ENCODE measurements at regions not wholly inside any gene's neighbourhood (a gene's known extent, or its start where the extent isn't known, plus 50 kb on each side); places are given as distances from the start of the nearest gene placed in this dataset.

DNA sequence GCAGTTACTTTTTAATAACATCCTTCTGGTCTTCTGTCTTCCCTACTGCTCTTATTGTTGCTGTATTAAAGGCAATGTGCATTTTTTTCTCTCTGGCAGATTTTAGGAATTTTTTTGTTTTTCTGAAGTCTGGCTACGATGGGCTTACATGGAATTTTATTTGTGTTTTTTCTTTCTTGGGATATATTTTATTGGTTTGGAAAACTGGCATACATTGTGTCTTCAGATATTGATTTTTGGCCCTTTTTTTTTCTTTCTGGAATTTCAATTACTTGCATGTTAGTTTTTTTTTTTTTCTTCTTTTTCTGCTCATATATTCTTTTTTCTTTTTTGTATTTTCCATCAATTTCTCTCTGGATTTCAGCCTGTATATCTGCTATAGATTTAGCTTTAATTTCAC lies 442.1 kb upstream of the TRIB2 start:
- Histone ChIP-seq H3K4me3 (no peak overlapping the region), H3K36me3 (no peaks in the 10 kb centered on the region), H3K9me3 (no peaks in the 10 kb centered on the region), H3K27ac (no peak overlapping the region), H3K27me3 (no peaks in the 10 kb centered on the region), H3K4me1 (no peaks in the 10 kb centered on the region)
- TF ChIP-seq POLR2A (IDR thresholded peaks at IDR 0.05): no peak
- TF ChIP-seq, protein P1, sequence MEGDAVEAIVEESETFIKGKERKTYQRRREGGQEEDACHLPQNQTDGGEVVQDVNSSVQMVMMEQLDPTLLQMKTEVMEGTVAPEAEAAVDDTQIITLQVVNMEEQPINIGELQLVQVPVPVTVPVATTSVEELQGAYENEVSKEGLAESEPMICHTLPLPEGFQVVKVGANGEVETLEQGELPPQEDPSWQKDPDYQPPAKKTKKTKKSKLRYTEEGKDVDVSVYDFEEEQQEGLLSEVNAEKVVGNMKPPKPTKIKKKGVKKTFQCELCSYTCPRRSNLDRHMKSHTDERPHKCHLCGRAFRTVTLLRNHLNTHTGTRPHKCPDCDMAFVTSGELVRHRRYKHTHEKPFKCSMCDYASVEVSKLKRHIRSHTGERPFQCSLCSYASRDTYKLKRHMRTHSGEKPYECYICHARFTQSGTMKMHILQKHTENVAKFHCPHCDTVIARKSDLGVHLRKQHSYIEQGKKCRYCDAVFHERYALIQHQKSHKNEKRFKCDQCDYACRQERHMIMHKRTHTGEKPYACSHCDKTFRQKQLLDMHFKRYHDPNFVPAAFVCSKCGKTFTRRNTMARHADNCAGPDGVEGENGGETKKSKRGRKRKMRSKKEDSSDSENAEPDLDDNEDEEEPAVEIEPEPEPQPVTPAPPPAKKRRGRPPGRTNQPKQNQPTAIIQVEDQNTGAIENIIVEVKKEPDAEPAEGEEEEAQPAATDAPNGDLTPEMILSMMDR (IDR thresholded peaks at IDR 0.05): no peak
- no peak for DNase-seq

DNA sequence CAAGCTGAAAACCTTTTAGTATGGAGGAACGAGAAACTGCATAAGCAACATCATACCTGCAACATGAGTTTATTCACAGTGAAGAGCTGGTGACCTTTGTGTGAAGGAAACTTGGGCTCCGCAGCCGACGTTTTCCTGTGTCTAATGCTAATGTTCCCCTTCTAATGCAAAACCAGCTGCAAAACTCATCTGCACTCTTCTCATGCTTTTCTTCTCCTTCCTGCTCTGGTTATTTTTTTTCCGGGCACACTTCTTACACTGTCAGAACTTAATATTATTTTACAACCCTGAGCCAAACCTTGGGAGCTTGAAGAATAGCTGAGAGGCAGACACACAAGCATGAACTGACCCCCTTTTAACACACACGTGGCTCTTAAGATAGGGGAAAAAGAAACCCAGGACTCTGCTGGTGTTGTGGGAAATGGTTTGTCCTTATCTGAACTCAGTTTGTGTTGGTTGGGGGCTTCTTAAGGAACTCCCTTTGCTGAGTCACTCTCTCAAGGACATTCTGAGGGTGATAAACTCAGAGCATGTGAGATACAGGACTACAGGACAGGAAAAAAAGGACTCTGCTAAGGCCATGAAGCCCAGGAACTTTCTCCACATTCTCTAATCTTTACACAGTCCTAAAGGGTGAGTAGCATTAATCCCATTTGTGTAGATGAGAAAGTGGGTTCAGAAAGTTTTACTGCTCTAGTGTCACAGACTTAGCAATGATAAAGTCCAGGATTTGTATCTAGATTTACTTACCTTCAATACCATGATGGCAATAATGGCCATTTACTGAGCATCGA lies 439.3 kb upstream of the TRIB2 start:
- DNase-seq: no peak
- TF ChIP-seq POLR2A (IDR thresholded peaks at IDR 0.05): no peak
- TF ChIP-seq, protein P1 (IDR thresholded peaks at IDR 0.05): no peak

DNA sequence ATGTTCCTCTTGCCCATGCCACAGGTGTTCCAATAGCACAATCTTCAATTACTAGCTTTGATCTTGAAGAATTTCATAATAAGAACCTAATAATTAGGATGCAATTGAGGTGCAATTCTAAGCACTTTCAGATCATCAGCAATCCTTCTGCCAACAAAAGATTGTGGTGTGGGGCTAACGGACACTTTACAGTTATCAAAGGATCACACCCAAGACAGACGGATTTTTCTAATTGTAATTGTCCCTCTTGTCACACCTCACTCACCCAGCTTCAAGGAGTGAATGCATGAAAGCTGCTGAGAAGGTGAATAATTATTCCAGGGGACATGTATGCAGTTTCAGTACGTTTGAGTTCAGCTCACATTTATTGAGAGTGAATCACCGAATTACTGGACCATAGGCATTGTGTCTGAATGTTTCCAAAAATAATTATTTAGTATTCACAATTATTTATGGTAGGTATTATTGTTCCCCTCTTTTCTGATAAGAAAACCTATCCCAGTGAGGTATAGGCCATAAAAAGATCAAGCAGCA lies 438.5 kb upstream of the TRIB2 start:
- no peaks in the 10 kb centered on the region for H3K27me3 ChIP-seq
- no peak for TF ChIP-seq POLR2A (IDR thresholded peaks at IDR 0.05)
- TF ChIP-seq, protein P1 (IDR thresholded peaks at IDR 0.05): no peak
- H3K36me3 ChIP-seq: no peaks in the 10 kb centered on the region
- H3K4me3 ChIP-seq: no peak overlapping the region
- no peak overlapping the region for H3K27ac ChIP-seq
- no peak for DNase-seq
- H3K4me1 ChIP-seq: no peaks in the 10 kb centered on the region
- H3K9me3 ChIP-seq: no peaks in the 10 kb centered on the region

More for the DNA sequence above, 439.3 kb upstream of the TRIB2 start:
- no peaks in the 10 kb centered on the region for H3K9me3 ChIP-seq
- no peaks in the 10 kb centered on the region for H3K4me1 ChIP-seq
- no peaks in the 10 kb centered on the region for H3K27me3 ChIP-seq
- H3K27ac ChIP-seq: no peak overlapping the region
- H3K36me3 ChIP-seq: no peaks in the 10 kb centered on the region
- no peak overlapping the region for H3K4me3 ChIP-seq

DNA sequence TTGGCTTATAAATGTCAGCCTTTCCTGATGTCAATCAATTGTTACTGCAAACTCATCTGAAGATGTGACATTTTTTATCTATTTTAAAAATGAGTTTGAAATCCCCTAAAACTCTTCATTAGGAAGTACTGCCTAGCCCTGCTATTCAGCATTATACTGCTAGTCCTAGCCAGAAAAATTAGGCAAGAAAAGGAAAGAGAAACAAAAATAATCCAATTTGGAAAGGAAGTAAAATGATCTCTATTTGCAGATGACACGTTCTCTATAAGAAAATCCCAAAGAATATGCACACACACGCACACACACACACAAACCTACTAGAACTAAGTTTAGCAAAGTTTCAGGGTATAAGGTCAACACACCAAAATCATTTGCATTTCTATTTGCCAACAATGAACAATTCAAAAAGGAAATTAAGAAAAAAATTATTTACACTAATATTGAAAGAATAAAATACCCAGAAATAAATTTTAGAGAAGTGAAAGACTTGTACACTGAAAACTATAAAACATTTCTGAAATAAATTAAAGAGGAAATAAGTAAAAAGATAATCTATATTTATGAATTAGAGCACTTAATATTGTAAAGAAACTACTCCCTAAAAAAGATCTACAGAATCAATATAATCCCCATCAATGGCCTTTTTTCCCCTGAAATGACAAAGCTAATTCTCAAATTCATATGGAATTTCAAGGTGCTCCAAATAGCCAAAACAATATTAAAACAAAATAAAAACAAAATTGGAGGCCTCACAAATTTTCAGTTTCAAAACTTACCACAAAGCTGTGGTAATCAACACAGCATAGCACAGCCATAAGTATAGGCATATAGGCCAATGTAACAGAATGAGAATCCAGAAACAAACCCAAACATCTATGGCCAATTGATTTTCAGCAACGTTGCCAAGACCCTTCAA lies 433.7 kb upstream of the TRIB2 start:
- Histone ChIP-seq H3K27ac (no peak overlapping the region), H3K27me3 (no peaks in the 10 kb centered on the region), H3K9me3 (no peaks in the 10 kb centered on the region), H3K4me1 (peaks cover 0 to 4% (median 0%) of the 10 kb centered on the region in 4 donors), H3K36me3 (no peaks in the 10 kb centered on the region), H3K4me3 (no peak overlapping the region)
- DNase-seq: no peak
- TF ChIP-seq POLR2A (IDR thresholded peaks at IDR 0.05): no peak
- TF ChIP-seq, protein P1 (IDR thresholded peaks at IDR 0.05): no peak

DNA sequence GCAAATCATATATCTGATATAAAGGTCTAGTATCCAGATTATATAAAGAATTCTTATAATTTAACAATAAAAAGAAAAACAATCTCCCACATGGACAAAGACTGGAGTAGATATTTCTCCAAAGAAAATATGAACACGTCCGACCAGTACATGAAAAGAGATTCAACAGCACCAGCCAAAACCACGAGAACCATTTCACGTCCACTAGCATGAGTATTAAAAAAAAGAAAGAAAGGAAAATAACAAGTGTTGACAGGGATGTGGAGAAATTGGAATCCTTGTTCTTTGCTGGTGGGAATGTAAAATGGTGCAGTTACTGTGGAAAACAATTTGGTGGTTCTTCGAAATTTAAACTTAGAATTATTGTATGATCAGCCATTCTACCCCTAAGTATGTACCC lies 432.7 kb upstream of the TRIB2 start:
- no peak for TF ChIP-seq POLR2A (IDR thresholded peaks at IDR 0.05)
- TF ChIP-seq, protein P1 (IDR thresholded peaks at IDR 0.05): no peak
- Histone ChIP-seq H3K27ac (no peak overlapping the region), H3K27me3 (no peaks in the 10 kb centered on the region), H3K4me3 (no peak overlapping the region), H3K36me3 (no peaks in the 10 kb centered on the region), H3K9me3 (no peaks in the 10 kb centered on the region), H3K4me1 (peaks cover 0 to 4% (median 0%) of the 10 kb centered on the region in 4 donors)
- DNase-seq: no peak

Data from Peyer's patch (tissue), 4 donors.